HL-60/S4 (cell line): ENCODE measurements at regions not wholly inside any gene's neighbourhood (a gene's known extent, or its start where the extent isn't known, plus 50 kb on each side); places are given as distances from the start of the nearest gene placed in this dataset.

Source experiments
- in situ Hi-C: fragments of 300-500 bp; cut with MboI; formaldehyde crosslinking; loops from 2 replicates; pipeline ENCODE4 v1.14.3; 2022; ENCODE audit warnings: low sequenced_read_pairs

DNA sequence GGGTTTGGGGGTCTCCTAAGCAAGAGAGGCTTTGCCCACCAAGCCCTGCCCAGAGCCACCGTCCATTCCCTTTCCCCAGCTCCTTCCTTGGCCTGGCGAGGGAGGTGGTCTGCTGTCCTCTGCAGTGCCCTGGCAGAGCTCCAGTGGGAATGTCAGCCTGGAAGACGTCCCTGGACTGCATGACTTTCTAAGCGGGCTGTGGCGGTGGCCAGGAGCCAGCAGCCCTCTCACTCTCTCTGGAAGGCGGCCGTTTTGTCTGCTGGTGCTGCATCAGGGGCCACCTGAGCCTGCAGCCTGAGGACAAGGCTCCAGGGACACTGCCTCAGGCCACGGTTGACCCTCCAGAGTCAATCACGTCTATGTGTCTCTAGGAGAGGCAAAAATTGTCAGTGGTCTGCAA is 271.0 kb downstream of the SKAP2 start:
- in situ Hi-C loops: no loop called here

DNA sequence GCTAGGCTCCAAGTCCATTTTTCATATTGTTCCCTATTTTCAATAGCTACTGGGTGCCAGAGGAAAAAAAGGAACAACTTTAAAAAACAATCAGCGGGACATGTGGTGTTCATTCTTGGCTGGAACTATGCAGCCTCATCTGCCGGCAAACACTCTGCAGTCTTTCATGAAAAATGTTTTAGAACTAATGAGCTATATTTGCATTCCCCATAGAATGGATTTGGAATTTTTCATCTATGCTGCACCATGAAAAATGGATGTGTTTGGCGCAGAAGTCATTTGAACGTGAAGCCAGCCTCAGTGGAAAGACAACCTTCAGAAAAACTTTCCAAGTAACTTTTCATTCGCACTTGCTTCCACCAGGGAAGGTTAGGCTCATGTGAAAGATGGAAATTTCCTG is 270.5 kb downstream of the SKAP2 start:
- in situ Hi-C loops: no loop called here

DNA sequence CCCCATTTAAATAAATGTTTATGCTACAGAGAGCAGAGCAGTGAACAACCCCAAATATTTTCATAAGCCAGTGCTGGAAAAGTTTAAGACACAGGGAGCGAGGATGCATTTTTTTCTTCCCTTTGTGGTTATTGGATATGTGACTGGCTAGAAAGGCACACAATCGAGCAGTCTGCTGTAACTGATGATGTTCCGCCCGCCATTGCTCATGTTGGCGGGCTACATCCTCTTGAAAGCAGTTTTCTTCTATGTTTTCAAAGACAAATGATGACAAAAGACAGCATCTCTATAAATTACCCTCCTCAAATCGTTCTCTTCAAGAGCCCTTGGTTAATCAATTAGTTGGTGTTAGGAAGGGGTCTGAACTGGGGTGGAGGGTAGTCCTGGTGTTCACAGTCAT is 269.8 kb downstream of the SKAP2 start:
- in situ Hi-C loops: no loop called here

DNA sequence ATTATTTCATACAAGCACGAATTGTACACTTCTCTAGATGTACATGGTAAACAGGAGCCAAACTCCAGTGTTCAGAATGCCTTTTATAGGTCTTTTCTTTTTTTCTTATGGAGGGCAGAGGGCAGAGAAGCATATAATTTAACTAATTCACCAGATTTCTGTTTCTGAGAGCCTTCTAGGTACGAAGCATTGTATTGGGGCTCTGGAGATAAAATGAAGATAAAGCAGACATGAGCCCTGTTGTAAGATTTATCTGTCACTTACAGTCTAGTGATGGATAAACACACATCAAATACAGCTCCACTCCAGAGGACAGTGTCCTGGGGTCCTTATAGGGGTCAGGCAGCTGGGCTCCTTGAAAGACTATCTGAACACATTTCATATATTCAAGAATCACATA is 265.5 kb downstream of the SKAP2 start:
- in situ Hi-C loops: no loop called here

DNA sequence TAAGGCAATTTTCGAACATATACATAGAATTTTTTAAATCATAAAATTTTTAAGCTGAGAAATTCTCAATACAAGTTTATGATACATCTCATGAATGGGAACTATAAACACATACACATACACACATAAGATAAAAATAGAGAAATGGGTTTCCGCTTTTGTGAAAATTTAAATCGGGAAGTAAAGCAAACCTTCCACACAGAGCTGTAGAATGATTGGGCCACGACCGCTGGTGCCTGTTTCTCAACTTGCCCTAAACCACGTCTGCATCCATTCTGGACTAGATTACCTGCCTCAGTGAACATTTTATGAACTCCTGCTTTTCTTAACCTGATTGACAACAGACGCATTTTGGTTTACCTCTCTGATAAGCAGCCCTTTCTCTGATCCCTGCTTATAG is 264.4 kb downstream of the SKAP2 start:
- in situ Hi-C loops: no loop called here

DNA sequence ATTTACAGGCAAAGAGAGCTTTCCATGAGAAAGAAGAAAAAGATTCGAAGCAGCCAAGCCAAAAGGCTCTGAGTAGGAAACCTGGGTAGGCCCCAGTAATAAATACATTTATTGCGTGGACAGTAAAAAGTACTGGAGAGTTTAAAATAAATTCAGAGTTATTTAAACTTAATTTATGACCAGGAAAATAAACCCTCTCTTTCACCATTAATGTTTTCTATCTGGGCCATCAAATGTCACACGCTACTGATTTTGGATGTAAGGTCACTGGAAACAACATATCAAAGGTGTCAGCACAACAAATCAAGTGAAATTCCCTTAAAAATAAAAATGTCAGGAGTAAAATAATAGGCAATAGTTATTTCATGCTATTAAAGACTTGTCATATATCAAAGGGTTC is 264.0 kb downstream of the SKAP2 start:
- in situ Hi-C loops: no loop called here

DNA sequence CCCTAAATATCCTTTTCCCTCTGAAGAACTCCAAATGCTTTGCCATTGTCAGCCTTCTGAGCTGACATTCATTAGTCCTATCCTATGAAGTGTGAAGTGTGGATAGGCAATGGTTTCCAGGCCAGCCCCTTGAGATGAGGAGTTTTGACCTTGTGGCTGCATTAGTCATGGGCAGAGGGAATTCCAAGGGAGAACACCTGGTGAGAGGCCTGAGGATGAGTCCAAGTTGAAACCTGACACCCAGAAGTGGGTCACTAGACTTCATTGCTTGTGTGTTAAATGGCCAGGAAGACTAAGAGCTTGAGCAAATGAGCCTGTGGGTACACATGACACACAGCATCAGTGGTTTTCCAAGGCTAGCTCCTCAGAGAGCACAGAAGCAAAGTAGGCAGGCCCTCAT is 260.8 kb downstream of the SKAP2 start:
- in situ Hi-C loops: no loop called here

DNA sequence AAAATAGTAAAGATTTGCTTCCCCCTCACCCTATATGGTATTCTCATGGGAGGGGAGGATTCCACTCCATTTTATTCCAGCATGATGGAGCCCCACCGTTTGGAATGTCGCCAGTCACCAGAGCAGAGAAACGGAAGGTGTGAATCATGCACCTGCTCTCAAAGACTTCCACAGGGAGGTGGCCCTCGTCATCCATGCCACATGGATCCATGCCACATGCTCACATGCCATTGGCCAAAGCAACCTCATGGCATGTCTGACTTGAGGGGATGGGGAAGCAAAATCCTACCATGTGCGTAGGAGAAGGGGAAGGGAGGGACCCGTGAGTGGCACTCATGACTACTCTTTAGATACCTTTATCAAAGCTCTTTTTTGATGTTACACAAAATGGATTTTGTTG is 256.0 kb downstream of the SKAP2 start:
- in situ Hi-C loops: no loop called here

DNA sequence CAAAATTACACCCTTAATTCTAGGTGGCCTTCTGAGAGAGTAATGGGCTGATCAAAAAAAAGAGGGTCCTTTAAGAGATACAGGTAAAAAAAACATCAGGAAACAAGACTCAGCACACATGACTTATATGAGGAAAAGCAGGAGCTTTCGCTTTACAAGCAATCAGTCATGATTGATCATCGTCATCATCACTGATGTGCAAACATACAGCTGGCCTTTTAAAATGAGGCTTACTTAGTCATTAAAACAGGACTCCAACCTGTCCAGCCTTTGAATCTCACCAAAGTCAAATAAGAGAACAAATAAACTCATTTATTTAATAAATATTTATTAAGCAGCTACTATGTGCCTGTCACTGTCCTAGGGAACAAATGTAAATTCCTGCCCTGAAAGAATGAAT is 255.3 kb downstream of the SKAP2 start:
- in situ Hi-C loops: no loop called here

DNA sequence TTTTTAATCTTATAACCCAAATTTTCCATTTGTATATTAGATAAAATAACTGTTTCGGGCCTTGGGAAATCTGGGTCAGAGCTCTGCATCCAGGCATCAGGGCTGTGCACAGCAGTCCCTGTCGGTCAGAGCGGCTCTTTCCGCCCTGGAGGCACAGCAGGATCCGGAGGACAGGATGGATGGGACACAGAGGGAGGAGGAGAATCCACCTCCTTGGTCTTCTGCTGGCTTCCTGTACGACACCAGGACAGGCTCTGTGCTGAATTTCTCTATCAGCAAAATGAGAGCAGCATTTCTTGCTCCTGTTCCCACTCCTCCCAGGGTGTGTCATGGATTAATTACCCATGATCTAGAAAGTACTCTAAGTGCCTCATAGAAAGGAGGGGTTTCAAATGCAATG is 254.9 kb downstream of the SKAP2 start:
- in situ Hi-C loops: no loop called here

DNA sequence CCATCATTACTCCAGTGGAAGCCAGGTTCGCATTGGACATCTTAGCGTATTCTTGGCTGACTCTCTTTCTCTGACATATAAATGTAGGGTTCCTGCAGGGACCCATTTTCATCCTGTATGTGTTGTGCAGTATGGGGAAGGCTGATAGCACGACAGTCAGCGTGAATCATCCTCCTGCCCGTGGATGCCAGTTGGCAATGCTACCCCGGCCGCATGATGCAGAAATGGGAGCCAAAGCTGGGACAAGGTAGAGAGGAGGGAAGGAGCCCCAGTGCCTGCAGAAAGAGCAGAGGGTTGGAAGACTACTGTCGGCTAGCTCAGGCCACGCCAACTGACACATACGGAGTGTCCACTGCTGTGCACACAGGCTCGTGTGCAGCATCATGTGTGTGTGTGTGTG is 251.6 kb downstream of the SKAP2 start:
- in situ Hi-C loops: no loop called here

DNA sequence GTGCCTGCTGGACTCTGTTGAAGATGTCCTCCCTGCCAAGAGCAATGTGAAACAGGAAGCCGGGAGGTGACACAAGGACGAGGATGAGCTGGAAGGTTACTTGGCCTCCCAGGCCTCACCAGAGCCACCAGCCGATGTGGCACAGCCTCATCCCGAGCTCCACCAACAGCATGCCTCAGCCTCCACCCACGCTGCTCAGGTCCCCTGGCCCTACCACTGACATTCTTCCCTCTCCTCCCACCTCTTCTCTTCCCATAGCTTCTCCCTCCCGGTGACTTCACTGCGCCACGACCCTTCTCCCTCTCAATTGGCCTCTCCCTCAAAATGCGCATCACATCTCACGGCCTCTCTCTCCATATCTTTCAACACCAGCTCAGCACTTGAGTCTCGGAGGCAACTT is 249.9 kb downstream of the SKAP2 start:
- in situ Hi-C loops: no loop called here

DNA sequence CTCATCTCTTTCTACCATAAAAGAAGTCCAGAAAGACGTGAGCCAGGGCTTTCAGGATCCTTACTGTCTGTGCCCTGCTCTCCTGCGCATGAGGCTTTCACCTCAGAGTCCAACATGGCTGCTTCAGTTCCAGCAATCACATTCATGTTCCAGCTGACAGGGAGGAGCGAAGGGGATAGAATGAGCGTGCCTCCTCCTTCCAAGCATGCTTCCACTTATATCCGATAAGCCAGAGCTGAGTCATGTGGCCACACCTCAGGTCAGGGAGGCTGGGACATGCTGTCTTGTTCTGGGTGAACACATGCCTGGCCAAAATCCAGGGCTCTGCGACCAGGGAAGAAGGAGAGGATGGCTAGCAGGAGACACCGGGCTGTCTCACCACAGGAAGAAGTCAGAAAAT is 248.2 kb downstream of the SKAP2 start:
- in situ Hi-C loops: no loop called here

DNA sequence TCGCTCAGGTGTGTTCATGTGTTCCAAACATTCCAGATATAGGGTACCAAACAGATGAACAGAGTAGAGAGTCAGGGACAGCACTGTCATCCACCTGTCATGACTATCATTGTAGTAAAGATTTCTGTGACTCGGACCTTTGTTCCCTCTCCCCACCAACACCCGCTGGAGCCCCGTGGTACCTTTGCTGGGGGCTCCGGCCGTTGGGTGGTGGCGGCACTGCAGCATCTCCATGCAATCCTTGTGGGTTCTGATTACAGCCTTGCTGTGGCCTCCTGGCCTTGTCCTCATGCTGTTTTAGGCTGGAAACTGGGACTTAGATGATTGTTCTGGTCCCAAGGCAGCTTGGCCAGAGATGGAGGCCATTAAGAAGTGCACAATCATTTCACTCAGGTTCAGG is 247.3 kb downstream of the SKAP2 start:
- in situ Hi-C loops: no loop called here
